Upper lobe of left lung (tissue), 4 donors: ENCODE measurements at regions not wholly inside any gene's neighbourhood (a gene's known extent, or its start where the extent isn't known, plus 50 kb on each side); places are given as distances from the start of the nearest gene placed in this dataset.

Source experiments
- CTCF ChIP-seq, 6 experiments: fragments of 450-650 bp in 4 of 6; fragments of 200-600 bp in 2 of 6; sonication (generic) in 2 of 6; IDR thresholded peaks; one replicate each; pipeline ENCODE4 v1.5.1; 2016 to 2019; ENCODE audit warnings: antibody characterized with exemption in 6 of 6
- EP300 ChIP-seq, 4 donors: sonication (generic); formaldehyde crosslinking; IDR thresholded peaks; one replicate each; pipeline ENCODE4 v1.5.1; 2017; ENCODE audit warnings: antibody characterized with exemption in 4 of 4, control low read depth in 2 of 4
- POLR2AphosphoS5 ChIP-seq, 2 donors: sonication (generic); formaldehyde crosslinking; IDR thresholded peaks; one replicate each; pipeline ENCODE4 v1.5.1; 2017; ENCODE audit warnings: antibody characterized with exemption in 2 of 2

GRCh38 chr4:17324386-17324830, 187.5 kb downstream of the QDPR start:
- TF ChIP-seq CTCF (IDR thresholded peaks at IDR 0.05) (peak in 5 of 6 experiments; percentile 34 to 55 (median 42)), POLR2AphosphoS5 (IDR thresholded peaks at IDR 0.05) (no peak), EP300 (IDR thresholded peaks at IDR 0.05) (no peak)
